Mucosa of gallbladder (tissue), 1 donor: ENCODE measurements at regions not wholly inside any gene's neighbourhood (a gene's known extent, or its start where the extent isn't known, plus 50 kb on each side); places are given as distances from the start of the nearest gene placed in this dataset.
"Not testable (repeated sequence)": the region's sequence is repeated elsewhere in the genome, so short reads cannot be mapped to it uniquely, and the experiment has no call there.

ENCODE experiments used
- DNase-seq: peaks from one replicate; pipeline ENCODE4 v3.0.0-alpha.2; 2020; ENCODE audit warnings: low spot score
- donor health status: DM: no; HTN: no; CAD: no.

- DNase-seq: no peak
Measured at GRCh38 chr17:71432378-71433315, 688.2 kb upstream of the SOX9 start.

DNA sequence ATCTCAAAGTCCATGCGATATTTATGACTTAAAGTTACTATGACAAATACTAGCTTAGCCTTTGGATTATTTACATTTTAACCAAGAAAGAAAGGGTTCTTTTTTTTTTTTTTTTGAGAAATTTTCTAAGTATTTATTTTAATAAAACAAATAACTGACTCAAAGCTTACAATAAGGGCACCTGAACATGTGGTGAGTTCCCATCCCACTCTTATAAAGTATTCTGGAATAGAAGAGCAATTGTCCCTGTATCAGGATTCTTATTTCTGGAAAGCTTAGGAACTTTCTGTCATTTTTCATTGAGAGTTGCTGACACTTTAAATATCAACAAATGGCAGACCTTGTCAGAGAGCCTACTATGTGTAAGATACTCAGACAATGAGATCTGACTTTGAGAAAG is 686.1 kb upstream of the SOX9 start:
- DNase-seq: no peak

DNA sequence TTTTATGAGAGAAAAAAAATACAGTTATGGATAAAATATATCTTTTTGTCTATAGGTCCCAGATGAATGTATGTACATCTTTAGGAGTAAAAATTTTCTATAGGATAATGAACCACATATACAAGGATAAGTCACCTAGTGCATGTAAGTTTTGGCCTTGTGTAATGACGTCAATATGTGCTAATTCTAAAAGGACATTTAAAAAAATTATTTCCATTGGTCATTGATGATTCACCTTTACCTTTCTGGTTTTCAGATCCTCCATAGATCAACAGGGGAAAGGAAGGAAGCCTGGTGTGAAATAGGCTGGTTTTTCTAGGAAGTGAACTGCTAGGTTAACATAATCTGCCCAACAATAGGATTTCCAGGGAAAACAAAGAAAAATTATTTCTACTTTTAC is 684.3 kb upstream of the SOX9 start:
- no peak for DNase-seq

GRCh38 chr17:71437166-71437565 is 683.7 kb upstream of the SOX9 start:
- DNase-seq: no peak

DNA sequence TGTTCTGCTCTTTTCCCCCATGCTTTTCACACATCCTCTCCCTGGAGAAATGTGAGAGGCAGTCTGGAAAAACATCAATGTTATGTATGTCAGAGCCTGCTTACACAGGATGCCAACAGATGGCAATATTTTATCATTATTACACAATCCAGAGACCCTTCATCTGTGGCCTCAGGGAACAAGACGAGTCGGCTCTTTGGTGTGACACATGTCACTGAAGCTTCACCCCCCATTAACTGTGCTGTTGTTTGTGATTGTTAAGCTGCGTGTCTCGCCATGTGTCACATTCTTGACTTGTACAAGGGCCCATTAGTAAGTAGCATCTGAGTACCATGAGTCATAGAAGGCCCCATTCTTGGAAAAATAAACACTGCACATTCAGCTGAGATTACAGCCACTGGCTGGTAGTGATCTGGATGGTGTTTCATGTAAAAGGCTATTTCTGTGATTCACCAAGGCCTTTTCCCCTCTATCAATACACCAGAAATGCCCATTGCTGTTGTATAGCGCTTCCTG is 682.1 kb upstream of the SOX9 start:
- no peak for DNase-seq

- no peak for DNase-seq
Measured at GRCh38 chr17:71440513-71440912, 680.3 kb upstream of the SOX9 start.

DNA sequence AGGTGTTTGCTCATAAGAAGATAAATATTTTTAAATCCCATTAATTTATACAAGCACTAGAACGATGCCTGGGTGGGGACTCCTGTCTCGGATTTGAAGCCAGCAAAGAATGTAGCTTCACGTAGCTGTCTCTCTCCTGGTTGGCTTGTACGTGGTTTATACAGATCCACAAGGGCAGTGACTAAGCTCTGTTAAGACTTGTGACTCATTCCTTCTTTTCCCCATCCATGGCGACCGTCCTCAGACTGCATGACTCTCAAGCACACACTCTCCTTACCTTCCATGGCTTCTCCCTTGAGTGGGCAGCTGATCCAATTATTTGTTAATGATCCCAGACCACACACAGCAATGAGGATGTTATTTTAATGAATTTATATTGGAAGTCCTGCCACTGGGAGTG is 679.7 kb upstream of the SOX9 start:
- no peak for DNase-seq

GRCh38 chr17:71444078-71444477 is 676.7 kb upstream of the SOX9 start:
- no peak for DNase-seq

GRCh38 chr17:71446645-71447437 is 674.0 kb upstream of the SOX9 start:
- DNase-seq: no peak

GRCh38 chr17:71447644-71448043 is 673.2 kb upstream of the SOX9 start:
- DNase-seq: no peak

GRCh38 chr17:71450657-71451056 is 670.2 kb upstream of the SOX9 start:
- DNase-seq: not testable (repeated sequence)

DNA sequence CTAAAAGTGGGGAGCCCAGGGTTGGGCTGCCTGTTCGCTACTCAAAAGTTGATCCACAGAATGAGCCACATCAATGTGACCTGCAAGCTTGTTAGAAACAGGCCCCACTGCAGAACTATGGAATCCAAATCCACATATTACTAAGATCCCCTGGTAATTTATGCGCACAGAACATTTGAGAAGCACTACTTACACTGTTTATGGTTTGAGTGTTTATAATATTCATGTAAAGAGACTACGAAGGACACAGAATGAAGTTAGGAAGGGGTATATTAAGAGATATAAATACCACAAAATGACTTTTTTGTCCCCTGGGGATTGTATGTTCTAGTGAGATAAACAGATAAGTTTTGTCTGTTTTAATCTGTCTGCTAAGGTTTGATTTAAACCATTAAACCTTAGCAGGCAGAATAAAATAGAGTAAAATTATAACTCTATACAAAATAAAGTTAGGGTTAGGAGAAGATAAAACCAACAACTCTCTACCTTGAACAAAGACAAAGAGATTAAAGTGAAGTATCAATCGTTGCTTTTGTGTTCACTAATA is 666.9 kb upstream of the SOX9 start:
- DNase-seq: no peak

DNA sequence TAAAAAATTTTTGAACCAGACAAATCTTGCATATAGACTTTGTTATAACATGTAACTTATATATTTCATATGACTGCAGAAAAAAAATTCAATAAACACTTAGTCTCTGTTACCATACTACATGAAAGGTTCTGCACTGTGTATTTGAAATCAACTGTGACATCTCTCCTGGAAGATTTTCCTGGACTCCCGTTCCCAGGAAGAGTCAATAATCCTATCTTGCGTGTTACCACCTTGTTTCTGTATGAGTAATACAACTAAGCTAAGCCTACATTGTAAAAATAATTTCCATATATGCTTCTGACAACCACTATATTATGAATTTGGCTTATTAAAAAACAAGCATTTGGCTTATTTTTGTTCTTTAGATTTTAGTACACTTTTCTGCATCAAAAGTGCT is 665.6 kb upstream of the SOX9 start:
- DNase-seq: no peak

DNA sequence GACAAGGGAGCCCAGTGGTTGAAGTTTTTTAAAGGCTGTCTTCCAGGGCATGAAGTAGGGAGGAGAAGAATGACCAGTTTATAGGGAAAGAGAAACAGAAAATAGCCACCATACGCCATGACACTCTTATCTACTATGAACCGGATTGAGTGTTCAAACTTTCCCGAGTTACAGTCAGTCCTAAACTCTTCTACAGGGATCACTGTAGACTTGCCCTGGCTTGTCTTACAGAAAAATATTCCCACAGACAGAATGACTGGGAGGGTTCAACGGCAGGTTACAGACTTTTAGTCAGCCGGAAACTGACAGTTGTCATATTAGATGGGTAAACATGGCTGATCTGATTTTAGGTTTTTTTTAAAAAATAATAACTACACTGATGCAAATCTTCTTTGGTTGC is 662.5 kb upstream of the SOX9 start:
- no peak for DNase-seq

GRCh38 chr17:71460943-71461342 is 659.9 kb upstream of the SOX9 start:
- DNase-seq: peak; percentile 14

DNA sequence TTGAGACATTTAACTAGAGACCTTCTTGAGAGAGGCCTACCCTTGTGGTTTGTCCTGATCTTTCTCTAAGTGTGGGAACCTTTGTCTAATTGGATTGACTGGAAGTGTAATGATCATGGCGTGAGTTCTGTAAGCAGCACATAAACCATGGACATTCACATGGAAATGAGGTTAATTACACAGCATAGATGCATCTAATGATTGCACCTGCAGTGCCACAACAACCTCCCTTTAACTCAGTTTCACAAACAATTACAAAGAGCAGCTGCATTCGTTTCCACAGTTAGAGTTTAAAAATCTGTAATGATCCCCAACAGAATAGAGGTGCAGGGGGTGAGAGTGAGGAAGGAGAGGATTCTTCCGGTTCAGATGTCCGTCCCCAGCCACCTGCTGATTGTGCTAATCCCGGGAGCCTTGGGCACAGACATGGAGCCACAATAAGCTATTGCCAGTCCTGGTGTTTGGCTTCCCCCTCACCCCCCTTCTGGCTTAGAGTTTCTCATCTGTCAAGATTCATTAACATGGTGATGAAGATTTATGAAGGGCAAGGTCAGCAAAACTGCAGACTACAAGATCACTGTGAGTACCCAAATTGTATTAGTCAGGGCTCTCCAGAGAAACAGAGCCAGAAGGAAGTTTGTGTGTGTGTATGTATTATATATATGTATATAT is 659.2 kb upstream of the SOX9 start:
- no peak for DNase-seq

DNA sequence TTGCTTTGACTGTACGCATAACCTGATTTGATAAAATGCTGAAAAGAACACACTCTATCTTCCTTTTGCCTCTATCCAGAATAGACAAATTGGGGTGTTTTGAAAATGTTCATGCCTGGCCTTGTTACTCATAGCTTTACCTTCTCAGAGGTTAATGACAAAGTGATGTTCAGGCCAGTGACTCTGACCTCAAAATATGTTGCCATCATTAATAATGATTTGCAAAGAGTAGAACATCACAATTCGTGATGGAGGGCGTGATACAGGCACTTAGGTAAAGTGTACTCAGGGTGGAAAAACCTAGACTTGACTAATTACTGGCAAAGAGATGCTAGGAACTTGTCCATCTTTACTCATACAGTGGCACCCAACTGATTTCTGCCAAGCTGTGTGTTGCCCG is 656.6 kb upstream of the SOX9 start:
- no peak for DNase-seq

DNA sequence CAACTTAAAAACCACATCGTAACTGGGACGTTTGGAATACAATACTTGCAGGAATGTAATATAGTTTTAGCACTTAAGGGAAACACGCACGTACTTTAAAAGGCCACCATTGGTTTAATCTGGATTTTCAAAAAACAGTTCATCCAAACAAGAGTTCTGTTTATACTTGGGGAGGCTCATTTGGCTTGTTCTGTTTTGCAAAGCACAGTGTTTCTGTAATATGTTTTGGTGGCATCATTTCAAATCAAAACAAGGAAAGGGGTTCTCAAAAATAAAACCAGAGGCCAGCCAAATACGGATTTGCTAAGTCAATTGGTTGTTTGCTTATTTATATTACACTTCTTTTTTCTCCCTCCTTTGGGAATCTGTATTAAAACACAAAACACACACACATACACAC is 656.1 kb upstream of the SOX9 start:
- no peak for DNase-seq

- peak; percentile 24 for DNase-seq
Measured at GRCh38 chr17:71467719-71468118, 653.1 kb upstream of the SOX9 start.

DNA sequence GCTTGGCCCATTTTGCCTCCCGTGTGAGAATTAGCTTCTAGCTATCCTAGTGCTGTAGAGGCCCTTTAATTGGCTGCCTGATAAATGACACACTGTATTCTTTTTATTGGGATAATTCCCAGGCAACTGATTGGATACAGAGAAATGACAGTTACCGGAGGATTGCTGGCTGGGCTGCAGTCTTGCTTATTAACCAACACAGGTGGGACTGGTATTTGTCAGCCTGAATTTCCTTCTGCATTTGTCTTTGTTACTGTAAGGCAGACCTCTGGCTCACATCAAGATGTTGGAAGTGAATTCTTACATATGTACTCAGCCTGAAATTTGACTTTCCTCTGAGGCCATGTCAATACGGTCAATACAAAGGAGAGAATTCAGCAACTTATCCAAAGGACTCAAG is 650.8 kb upstream of the SOX9 start:
- no peak for DNase-seq

- no peak for DNase-seq
Measured at GRCh38 chr17:71472809-71473789, 647.7 kb upstream of the SOX9 start.
